ENCODE measurements at regions not wholly inside any gene's neighbourhood (a gene's known extent, or its start where the extent isn't known, plus 50 kb on each side); places are given as distances from the start of the nearest gene placed in this dataset.

GRCh38 chr6:137793805-137794515, 73.1 kb upstream of the TNFAIP3 start:
- H4K20me1 ChIP-seq (ENCODE audit: control insufficient read depth, insufficient read depth), result no peaks in the 10 kb centered on the region
- RAD21 ChIA-PET (ENCODE audit: unreplicated experiment), result interaction anchor here (0.8 to 8.7 kb wide), 12 partner anchors 11 to 146 kb away, joined by 3 to 117 read pairs (median 6); partner anchors contain the start of gene TNFAIP3
- POLR2A ChIA-PET, result interaction anchor here (0.6 to 3.1 kb wide), 10 partner anchors 11 to 132 kb away, joined by 3 to 12 read pairs (median 3); no protein-coding TSS in a partner anchor

More at GRCh38 chr6:137793805-137794515, 73.1 kb upstream of the TNFAIP3 start:
- WGBS (ENCODE audit: insufficient coverage, insufficient replicate concordance, low lambda C conversion rate, missing lambda C conversion rate), result 96% methylated on average over 8 of the region's 8 CpGs
- H3K4me2 ChIP-seq (ENCODE audit: control insufficient read depth, insufficient read depth), result no peak overlapping the region
- no peaks in the 10 kb centered on the region for H3K27me3 ChIP-seq (replicated peaks in 1 of 2; ENCODE audit: control insufficient read depth in 2 of 2, insufficient read depth in 2 of 2, low read length in 1 of 2)
- FAIRE-seq (no peak), DNase-seq (ENCODE audit: low read depth, low spot score) (no peak), ATAC-seq (no peak)
- no peak overlapping the region for H3K9ac ChIP-seq (ENCODE audit: control insufficient read depth, insufficient read depth, low read length)
- intact Hi-C loops (cut with micrococcal nuclease; ENCODE audit: unreplicated experiment) (no loop called here), in situ Hi-C loops (cut with MboI) (no loop called here)
- H3K9me3 ChIP-seq (replicated peaks; ENCODE audit: control insufficient read depth, insufficient read depth, low read length), result no peaks in the 10 kb centered on the region
- ChIA-PET SMC1A (ENCODE audit: uncharacterized antibody, unreplicated experiment) (interaction anchor here (0.7 to 16.0 kb wide), 20 partner anchors 9 to 156 kb away, joined by 3 to 314 read pairs (median 5); partner anchors contain the start of gene TNFAIP3), CTCF (interaction anchor here (0.9 to 4.6 kb wide), 13 partner anchors 17 to 212 kb away, joined by 3 to 22 read pairs (median 4); partner anchors contain the start of gene TNFAIP3)
- peaks cover 18% of the 10 kb centered on the region for H3K4me1 ChIP-seq (ENCODE audit: control insufficient read depth, insufficient read depth, low read length)
- no peak for TF ChIP-seq TBL1XR1 (IDR thresholded peaks at IDR 0.05; ENCODE audit: low read depth, low read length)
- TF ChIP-seq ZSCAN29 (IDR thresholded peaks at IDR 0.05), result no peak
- no peak for TF ChIP-seq POLR2A (IDR thresholded peaks at IDR 0.05; ENCODE audit: low read depth, low read length)
- TF ChIP-seq ZNF622 (IDR thresholded peaks at IDR 0.05), result no peak
- no peak for TF ChIP-seq NFYB (IDR thresholded peaks at IDR 0.05; ENCODE audit: insufficient read depth, low read depth, low read length)
- TF ChIP-seq, protein P1, sequence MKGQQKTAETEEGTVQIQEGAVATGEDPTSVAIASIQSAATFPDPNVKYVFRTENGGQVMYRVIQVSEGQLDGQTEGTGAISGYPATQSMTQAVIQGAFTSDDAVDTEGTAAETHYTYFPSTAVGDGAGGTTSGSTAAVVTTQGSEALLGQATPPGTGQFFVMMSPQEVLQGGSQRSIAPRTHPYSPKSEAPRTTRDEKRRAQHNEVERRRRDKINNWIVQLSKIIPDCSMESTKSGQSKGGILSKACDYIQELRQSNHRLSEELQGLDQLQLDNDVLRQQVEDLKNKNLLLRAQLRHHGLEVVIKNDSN (IDR thresholded peaks at IDR 0.05; ENCODE audit: borderline replicate concordance, extremely low read length, insufficient read depth, low read depth, low read length), result no peak
- no peak for TF ChIP-seq EP300 (IDR thresholded peaks at IDR 0.05; ENCODE audit: borderline replicate concordance in 1 of 2, control insufficient read depth in 1 of 2, low read depth in 2 of 2, low read length in 2 of 2)
- TF ChIP-seq, protein P2, sequence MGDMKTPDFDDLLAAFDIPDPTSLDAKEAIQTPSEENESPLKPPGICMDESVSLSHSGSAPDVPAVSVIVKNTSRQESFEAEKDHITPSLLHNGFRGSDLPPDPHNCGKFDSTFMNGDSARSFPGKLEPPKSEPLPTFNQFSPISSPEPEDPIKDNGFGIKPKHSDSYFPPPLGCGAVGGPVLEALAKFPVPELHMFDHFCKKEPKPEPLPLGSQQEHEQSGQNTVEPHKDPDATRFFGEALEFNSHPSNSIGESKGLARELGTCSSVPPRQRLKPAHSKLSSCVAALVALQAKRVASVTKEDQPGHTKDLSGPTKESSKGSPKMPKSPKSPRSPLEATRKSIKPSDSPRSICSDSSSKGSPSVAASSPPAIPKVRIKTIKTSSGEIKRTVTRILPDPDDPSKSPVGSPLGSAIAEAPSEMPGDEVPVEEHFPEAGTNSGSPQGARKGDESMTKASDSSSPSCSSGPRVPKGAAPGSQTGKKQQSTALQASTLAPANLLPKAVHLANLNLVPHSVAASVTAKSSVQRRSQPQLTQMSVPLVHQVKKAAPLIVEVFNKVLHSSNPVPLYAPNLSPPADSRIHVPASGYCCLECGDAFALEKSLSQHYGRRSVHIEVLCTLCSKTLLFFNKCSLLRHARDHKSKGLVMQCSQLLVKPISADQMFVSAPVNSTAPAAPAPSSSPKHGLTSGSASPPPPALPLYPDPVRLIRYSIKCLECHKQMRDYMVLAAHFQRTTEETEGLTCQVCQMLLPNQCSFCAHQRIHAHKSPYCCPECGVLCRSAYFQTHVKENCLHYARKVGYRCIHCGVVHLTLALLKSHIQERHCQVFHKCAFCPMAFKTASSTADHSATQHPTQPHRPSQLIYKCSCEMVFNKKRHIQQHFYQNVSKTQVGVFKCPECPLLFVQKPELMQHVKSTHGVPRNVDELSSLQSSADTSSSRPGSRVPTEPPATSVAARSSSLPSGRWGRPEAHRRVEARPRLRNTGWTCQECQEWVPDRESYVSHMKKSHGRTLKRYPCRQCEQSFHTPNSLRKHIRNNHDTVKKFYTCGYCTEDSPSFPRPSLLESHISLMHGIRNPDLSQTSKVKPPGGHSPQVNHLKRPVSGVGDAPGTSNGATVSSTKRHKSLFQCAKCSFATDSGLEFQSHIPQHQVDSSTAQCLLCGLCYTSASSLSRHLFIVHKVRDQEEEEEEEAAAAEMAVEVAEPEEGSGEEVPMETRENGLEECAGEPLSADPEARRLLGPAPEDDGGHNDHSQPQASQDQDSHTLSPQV (IDR thresholded peaks at IDR 0.05), result no peak
- TF ChIP-seq KAT2A (conservative IDR thresholded peaks at IDR 0.05; ENCODE audit: control insufficient read depth, low read depth, low read length), result no peak
- TF ChIP-seq ZNF24 (IDR thresholded peaks at IDR 0.05), result no peak
- no peak for TF ChIP-seq NRF1 (conservative IDR thresholded peaks at IDR 0.05; ENCODE audit: low read depth, low read length)
- no peak for TF ChIP-seq TCF7 (IDR thresholded peaks at IDR 0.05; ENCODE audit: borderline replicate concordance)
- no peak for TF ChIP-seq ZNF217 (IDR thresholded peaks at IDR 0.05)
- no peak for TF ChIP-seq KLF5 (IDR thresholded peaks at IDR 0.05; ENCODE audit: partially characterized antibody)
- TF ChIP-seq, protein P3, sequence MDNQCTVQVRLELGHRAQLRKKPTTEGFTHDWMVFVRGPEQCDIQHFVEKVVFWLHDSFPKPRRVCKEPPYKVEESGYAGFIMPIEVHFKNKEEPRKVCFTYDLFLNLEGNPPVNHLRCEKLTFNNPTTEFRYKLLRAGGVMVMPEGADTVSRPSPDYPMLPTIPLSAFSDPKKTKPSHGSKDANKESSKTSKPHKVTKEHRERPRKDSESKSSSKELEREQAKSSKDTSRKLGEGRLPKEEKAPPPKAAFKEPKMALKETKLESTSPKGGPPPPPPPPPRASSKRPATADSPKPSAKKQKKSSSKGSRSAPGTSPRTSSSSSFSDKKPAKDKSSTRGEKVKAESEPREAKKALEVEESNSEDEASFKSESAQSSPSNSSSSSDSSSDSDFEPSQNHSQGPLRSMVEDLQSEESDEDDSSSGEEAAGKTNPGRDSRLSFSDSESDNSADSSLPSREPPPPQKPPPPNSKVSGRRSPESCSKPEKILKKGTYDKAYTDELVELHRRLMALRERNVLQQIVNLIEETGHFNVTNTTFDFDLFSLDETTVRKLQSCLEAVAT (IDR thresholded peaks at IDR 0.05), result no peak
- no peak overlapping the region for H3K4me3 ChIP-seq
- H2AFZ ChIP-seq (ENCODE audit: control insufficient read depth, low read depth, low read length), result no peak overlapping the region; the same call in 1 of the 2 replicates
- H3K79me2 ChIP-seq (ENCODE audit: control insufficient read depth, insufficient read depth, low read length), result peaks cover 6% of the 10 kb centered on the region
- H3K36me3 ChIP-seq (ENCODE audit: control insufficient read depth in 2 of 2, insufficient read depth in 2 of 2, low read length in 1 of 2), result no peaks in the 10 kb centered on the region
- no TSS peak for BruUV-seq (replicated peaks)
- no peak overlapping the region for H3K27ac ChIP-seq (ENCODE audit: control insufficient read depth, insufficient read depth)
